ENCODE measurements at regions not wholly inside any gene's neighbourhood (a gene's known extent, or its start where the extent isn't known, plus 50 kb on each side); places are given as distances from the start of the nearest gene placed in this dataset.

DNA sequence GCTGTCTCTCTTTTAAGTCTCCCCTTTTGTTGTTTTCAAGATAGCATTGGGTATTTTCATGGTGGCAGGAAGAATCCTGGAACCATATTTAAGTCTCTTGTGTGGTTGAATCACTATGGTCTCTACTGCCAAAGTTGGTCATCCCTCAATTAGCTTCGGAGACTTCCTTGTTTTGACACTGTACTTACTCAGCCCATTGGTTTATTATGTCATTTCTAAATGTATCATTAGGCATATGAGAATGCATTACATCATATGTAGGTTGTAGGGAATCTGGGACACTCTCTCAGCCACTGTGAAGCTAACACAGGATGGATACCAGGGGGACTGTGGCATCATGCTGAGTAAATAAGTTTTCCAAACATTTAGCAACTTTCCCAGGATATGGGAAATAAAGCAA lies 211.8 kb downstream of the DTHD1 start:
- DNase-seq (ENCODE audit: low read depth), result no peak

DNA sequence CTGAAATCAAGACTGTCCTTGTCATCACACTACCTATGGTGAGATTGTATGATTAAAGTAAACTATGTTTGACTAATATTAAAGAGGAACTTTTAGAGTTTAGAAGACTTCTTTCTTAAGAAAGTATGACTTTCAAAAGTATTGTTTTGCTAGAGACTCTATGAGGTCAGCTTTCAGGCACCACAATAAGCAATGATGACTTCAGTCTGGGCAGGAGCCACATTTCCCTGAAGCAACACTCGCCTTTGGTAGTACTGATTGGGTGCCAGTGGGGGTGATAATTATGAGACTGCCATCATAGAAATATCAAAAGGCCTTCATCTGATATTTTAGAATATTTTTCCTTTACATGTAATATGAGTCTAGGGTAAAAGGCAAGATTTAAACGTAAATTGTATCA lies 212.6 kb downstream of the DTHD1 start:
- no peak for DNase-seq (ENCODE audit: low read depth)

- DNase-seq (ENCODE audit: low read depth), result no peak
Observed at GRCh38 chr4:36494747-36495146, 213.3 kb downstream of the DTHD1 start.

DNA sequence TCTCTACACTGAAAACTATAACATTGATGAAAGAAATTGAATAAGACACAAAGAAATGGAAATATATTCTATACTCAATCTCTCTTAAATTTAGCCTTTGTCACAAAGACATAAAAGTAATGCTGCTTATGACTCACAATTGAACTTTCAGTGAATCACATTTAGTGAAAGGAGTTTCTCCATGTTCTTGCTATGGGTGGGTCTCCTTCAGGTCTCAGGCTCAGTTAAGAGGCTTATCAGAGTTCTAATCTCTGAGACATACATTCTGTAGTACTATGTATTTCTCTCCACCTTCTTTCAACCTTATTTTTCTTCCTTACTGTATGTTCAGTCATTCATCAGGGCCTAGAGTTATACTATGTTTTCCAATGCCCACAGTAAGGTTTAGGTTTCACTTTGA lies 220.9 kb downstream of the DTHD1 start:
- no peak for DNase-seq (ENCODE audit: low read depth)

- no peak for DNase-seq (ENCODE audit: low read depth)
Observed at GRCh38 chr4:36508394-36508793, 227.0 kb downstream of the DTHD1 start.

- DNase-seq (ENCODE audit: low read depth), result no peak
Observed at GRCh38 chr4:36509845-36510244, 228.4 kb downstream of the DTHD1 start.

GRCh38 chr4:36511785-36512184 lies 230.4 kb downstream of the DTHD1 start:
- no peak for DNase-seq (ENCODE audit: low read depth)

GRCh38 chr4:36516522-36517095 lies 235.2 kb downstream of the DTHD1 start:
- no peak for DNase-seq (ENCODE audit: low read depth)

GRCh38 chr4:36523182-36523581 lies 241.8 kb downstream of the DTHD1 start:
- no peak for DNase-seq (ENCODE audit: low read depth)

- no peak for DNase-seq (ENCODE audit: low read depth)
Observed at GRCh38 chr4:36532670-36533379, 251.4 kb downstream of the DTHD1 start.

DNA sequence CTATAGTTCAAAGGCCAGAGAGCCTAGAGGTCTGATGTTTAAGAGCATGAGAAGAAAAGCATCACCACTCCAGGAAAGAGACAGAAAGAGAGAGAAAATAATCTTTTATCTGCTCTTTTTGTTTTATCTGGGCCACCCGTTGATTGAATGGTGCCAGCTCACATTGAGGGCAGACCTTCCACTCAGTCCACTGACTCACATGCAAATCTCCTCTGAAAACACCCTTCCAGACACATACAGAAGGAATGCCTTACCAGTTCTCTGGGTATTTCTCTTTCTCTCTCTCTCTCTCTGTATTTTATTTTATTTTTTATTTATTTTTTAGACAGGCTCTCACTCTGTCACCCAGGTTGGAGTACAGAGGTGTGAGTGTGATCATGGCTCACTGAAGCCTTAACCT lies 252.5 kb downstream of the DTHD1 start:
- no peak for DNase-seq (ENCODE audit: low read depth)

- no peak for DNase-seq (ENCODE audit: low read depth)
Observed at GRCh38 chr4:36547383-36547782, 266.0 kb downstream of the DTHD1 start.

DNA sequence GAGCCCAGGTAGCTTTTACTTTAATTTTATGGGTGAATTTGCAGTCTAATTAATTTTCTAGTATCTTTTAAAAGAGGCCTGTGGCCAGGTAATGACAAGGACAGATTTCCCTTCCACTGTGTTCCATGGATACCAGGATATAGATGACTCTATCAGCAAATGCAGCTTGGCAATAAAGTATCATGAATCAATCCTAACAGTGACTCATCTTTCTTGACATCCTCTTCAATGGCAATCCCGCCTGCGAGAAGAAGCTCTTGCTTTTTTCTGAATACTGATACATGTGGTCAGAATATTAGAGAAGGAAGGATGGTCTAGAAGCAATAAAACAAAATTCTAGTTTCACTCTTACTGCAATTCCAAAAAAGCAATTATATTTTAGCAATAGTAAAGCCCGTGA lies 267.8 kb downstream of the DTHD1 start:
- no peak for DNase-seq (ENCODE audit: low read depth)

GRCh38 chr4:36549992-36550391 lies 268.6 kb downstream of the DTHD1 start:
- DNase-seq (ENCODE audit: low read depth), result no peak

DNA sequence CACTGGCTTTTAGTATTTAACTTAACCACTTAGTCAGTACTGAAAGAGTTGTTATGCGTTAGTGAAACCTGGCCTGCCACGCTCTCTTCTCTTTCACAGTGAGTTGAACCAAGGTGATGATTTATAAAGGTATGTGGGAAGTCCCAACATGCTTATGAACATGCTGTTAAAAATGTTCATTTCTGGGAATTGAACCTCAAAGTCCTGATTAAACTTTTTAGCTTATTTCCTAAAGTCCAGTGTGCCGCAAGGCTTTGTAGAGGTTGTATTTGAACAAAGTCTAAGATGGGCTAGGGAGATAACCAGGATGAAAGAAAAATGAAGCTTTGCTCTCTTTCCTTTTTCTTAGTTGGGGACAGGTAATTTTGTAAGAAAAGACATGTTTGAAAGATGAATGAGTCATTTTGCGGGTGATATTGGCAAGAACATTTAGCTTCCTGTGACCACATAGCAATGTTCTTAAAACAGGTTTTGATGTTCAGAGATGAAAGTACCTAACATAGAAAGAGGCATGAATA lies 270.3 kb downstream of the DTHD1 start:
- DNase-seq (ENCODE audit: low read depth), result no peak

DNA sequence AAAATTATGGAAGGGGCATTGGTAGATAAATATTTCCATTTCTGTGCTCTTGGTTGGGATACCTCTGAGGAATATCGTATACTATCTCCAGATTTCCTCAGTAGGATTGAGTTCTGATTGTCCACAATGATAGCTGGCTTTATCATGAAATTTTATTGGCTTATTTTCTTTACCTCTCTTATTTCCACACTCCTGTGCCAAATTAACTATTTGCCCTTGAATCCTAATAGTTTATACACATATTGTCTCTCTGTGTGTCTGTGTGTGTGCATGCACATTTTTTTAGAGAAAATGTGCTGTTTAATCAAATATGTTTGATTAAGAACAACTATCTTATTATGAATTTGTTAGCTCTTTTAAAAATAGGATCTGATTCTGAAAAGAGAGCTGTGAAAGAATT lies 271.6 kb downstream of the DTHD1 start:
- DNase-seq (ENCODE audit: low read depth), result no peak

GRCh38 chr4:36553453-36553852 lies 272.0 kb downstream of the DTHD1 start:
- DNase-seq (ENCODE audit: low read depth), result no peak

DNA sequence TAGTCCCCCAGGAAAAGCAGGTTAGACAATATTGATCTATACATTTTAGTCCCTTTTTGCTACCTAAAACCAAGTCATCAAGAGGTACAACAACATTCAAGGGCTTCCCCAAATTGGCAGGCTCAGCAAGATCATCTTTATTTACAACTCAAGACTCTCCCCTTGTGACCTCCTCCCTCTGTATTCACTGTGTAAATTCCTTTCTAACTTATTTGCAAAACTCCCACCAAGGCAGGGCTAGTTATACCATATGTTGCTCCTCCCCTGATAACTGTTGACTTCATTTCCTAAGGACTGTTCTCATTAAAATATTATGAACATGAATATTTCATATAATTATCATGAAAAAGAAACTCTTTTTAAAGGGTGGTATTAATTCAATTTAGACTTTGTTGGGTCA lies 275.6 kb downstream of the DTHD1 start:
- DNase-seq (ENCODE audit: low read depth), result no peak

DNA sequence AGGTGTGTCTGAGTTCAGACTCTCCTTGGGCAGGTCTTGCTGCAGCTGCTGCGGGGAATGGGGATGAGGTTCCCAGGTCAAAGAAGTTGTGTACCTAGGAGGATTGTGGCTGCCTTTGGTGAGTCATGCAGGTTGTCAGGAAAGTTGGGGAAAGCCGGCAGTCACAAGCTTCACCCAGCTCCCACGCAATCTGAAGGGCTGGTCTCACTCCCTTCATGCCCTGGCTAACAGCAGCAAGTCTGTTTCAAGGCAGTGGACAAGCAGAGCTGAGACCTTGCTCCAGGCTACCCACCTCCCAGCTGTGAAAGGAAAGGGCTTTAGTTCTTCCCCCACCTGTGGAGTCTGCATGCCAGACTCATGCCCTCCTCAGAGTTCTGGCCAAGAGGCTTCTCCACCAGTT lies 287.2 kb downstream of the DTHD1 start:
- DNase-seq (ENCODE audit: low read depth), result no peak

DNA sequence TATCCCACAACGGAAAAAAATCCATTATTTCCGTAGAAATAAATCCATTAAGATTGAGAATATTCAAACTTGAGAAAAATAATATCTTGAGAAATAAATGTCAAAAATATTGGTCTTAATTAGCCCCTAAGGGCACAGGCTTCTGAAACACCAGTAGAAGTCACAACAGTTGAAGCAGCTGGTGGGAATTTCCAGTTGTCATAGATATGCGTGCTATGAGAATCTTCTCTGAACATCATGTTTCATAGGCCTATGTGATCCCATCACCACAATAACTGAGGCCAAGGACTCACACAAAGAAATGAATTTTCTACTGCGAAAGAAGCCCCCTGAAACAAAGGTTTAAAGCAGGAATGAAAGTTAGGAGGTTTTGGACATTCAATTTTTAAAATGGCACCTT lies 292.0 kb downstream of the DTHD1 start:
- DNase-seq (ENCODE audit: low read depth), result no peak

DNA sequence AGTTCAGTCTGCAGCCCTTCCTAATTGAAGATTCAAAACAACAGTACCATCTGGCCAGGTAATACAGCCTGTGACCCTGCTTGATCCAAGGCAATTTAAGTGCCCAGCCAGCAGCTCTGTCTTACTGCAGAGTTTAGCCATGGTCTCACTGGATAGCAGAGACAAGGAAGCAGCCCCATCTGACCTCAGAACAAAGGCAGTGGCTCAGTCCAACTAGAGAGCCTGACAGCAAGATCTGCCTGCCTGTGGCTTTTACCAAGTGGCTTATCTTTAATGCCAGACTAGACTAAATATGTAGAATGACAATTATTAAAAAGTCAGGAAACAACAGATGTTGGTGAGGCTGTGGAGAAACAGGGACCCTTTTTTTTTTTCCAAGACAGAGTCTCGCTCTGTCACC lies 293.4 kb downstream of the DTHD1 start:
- DNase-seq (ENCODE audit: low read depth), result no peak

GRCh38 chr4:36582198-36582597 lies 300.8 kb downstream of the DTHD1 start:
- no peak for DNase-seq (ENCODE audit: low read depth)

DNA sequence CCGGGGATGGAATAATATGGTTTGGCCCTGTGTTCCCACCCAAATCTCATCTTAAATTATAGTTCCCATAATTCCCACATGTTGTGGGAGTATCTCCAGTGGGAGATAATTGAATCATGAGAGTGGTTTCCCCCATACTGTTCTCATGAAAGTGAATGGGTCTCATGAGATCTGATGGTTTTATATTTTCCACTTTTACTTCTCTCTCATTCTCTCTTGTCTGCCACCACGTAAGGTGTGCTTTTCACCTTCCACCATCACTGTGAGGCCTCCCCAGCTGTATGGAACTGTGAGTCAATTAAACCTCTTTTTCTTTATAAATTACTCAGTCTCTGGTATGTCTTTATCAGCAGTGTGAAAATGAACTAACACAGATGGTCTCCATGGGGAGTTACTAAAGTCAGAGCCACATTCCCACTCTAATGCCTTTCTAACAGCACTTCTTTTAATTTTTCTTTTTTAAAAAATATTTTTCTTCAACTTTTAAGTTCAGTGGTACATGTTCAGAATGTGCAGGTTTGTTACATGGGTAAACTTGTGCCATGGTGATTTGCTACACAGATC lies 306.6 kb downstream of the DTHD1 start:
- no peak for DNase-seq (ENCODE audit: low read depth)
